Left lung (tissue), 4 donors: ENCODE measurements at regions not wholly inside any gene's neighbourhood (a gene's known extent, or its start where the extent isn't known, plus 50 kb on each side); places are given as distances from the start of the nearest gene placed in this dataset.

Experiments
- ATAC-seq: fragments of 200-7000 bp; cut with Tn5 transposase; one replicate; pipeline ENCODE4 v1.9.1; 2020; ENCODE audit warnings: moderate library complexity
- DNase-seq, 4 donors: peaks; one replicate each; pipeline ENCODE4 v3.0.0-alpha.2; 2013 to 2020
- H3K27ac ChIP-seq, 2 donors: fragments of 200-600 bp; sonication (generic) in 1 of 2; one replicate each; pipeline versions ENCODE4 v1.5.0 to v1.8.0; 2020 to 2021
- H3K27me3 ChIP-seq, 2 donors: fragments of 200-600 bp; sonication (generic) in 1 of 2; one replicate each; pipeline versions ENCODE4 v1.5.0 to v1.8.0; 2020 to 2021
- H3K36me3 ChIP-seq, 2 donors: fragments of 200-600 bp; sonication (generic) in 1 of 2; one replicate each; pipeline versions ENCODE4 v1.5.0 to v1.8.0; 2020 to 2021
- H3K4me1 ChIP-seq, 2 donors: fragments of 200-600 bp; one replicate each; pipeline ENCODE4 v1.8.0; 2021
- H3K4me3 ChIP-seq, 2 donors: fragments of 200-600 bp; sonication (generic) in 1 of 2; one replicate each; pipeline versions ENCODE4 v1.5.0 to v1.8.0; 2020 to 2021; ENCODE audit warnings: mild to moderate bottlenecking in 1 of 2
- H3K9me3 ChIP-seq, 2 donors: fragments of 200-600 bp; sonication (generic) in 1 of 2; one replicate each; pipeline versions ENCODE4 v1.5.0 to v1.8.0; 2020 to 2021
- intact Hi-C, 2 donors: fragments of 100-400 bp; cut with DNase I; formaldehyde crosslinking; loops; one replicate each; pipeline versions ENCODE4 v1.11.2 to v1.14.2; 2022
- TF ChIP-seq, protein P1 (sequence below), 2 donors: fragments of 200-600 bp; sonication (generic) in 1 of 2; IDR thresholded peaks; one replicate each; pipeline versions ENCODE4 v1.5.0 to v1.8.0; 2021; ENCODE audit warnings: antibody characterized with exemption in 2 of 2
- donor health status: DM: no; HTN: yes; CAD: no.
- donor health status: DM: no; HTN: no; CAD: no.

DNA sequence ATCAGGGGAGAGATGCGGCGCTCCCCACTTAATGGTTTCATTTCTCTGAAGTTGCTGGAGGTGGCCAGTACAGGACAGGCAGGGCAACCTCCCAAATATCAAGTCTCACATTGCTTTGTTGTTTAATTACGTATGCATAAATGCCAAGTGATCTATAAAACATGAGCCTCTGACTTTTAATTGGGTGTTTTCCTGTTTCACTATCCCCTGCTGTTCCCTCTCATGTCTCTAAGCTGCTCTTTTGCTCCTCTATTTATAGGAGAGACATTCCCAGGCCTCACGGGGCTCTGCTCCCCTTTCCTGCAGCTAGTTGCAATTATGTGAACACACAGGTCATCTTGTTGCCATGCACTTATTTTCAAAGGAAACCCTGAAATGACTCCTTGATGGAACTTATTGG, 1173.5 kb upstream of the GOT2 start:
- Histone ChIP-seq H3K4me3 (no peak overlapping the region), H3K27me3 (no peaks in the 10 kb centered on the region), H3K9me3 (no peaks in the 10 kb centered on the region), H3K27ac (no peak overlapping the region), H3K4me1 (no peaks in the 10 kb centered on the region), H3K36me3 (no peaks in the 10 kb centered on the region)
- TF ChIP-seq, protein P1, sequence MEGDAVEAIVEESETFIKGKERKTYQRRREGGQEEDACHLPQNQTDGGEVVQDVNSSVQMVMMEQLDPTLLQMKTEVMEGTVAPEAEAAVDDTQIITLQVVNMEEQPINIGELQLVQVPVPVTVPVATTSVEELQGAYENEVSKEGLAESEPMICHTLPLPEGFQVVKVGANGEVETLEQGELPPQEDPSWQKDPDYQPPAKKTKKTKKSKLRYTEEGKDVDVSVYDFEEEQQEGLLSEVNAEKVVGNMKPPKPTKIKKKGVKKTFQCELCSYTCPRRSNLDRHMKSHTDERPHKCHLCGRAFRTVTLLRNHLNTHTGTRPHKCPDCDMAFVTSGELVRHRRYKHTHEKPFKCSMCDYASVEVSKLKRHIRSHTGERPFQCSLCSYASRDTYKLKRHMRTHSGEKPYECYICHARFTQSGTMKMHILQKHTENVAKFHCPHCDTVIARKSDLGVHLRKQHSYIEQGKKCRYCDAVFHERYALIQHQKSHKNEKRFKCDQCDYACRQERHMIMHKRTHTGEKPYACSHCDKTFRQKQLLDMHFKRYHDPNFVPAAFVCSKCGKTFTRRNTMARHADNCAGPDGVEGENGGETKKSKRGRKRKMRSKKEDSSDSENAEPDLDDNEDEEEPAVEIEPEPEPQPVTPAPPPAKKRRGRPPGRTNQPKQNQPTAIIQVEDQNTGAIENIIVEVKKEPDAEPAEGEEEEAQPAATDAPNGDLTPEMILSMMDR (IDR thresholded peaks at IDR 0.05): no peak
- DNase-seq: no peak
- intact Hi-C loops: no loop called here
- no peak for ATAC-seq

DNA sequence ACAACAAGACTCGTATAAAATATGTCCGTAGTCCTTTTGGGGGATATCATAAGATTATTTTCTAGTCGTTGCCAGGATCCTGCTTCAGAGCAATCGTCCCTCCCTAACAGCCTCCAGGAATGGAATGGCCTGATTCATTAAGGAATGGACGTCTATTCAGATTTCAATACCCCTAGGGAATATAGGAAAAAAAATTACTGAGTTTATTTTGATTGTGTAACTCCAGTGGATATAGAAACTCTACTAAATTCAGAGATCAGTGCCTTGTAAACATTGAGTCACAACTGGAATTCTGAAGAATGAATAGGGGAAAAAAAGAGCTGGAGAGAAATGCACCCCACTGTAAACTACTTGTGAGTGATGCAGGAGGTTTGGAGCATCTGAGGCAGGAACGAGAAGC, 1171.5 kb upstream of the GOT2 start:
- H3K27ac ChIP-seq: no peak overlapping the region
- no peaks in the 10 kb centered on the region for H3K4me1 ChIP-seq
- TF ChIP-seq, protein P1 (IDR thresholded peaks at IDR 0.05): no peak
- no peaks in the 10 kb centered on the region for H3K27me3 ChIP-seq
- no peaks in the 10 kb centered on the region for H3K36me3 ChIP-seq
- DNase-seq (no peak), ATAC-seq (no peak)
- no peak overlapping the region for H3K4me3 ChIP-seq
- intact Hi-C loops: no loop called here
- H3K9me3 ChIP-seq: no peaks in the 10 kb centered on the region

DNA sequence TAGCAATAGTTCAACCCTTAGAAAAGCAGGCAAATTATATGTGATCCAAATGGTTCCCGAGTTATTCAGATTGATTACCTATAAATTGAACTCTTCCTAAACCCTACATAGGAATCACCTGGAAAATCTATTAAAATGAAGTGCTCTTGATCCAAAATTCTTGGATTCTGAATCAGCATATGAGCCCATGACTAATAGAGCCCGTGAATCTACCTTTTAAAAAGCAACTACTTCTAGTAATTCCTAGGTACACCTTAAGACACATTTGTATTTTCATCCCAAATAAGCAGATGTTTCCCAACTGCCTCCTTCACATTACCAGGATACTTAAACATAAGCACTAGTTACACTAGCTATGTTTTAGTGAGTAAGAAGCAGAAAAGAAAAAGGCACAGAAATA, 1171.0 kb upstream of the GOT2 start:
- DNase-seq (no peak), ATAC-seq (no peak)
- Histone ChIP-seq H3K27ac (no peak overlapping the region), H3K27me3 (no peaks in the 10 kb centered on the region), H3K4me1 (no peaks in the 10 kb centered on the region), H3K4me3 (no peak overlapping the region), H3K9me3 (no peaks in the 10 kb centered on the region), H3K36me3 (no peaks in the 10 kb centered on the region)
- TF ChIP-seq, protein P1 (IDR thresholded peaks at IDR 0.05): no peak
- intact Hi-C loops: no loop called here

GRCh38 chr16:59899940-59900339, 1165.8 kb upstream of the GOT2 start:
- no peaks in the 10 kb centered on the region for H3K36me3 ChIP-seq
- no peak for DNase-seq
- H3K4me3 ChIP-seq: no peak overlapping the region
- no peak for ATAC-seq
- H3K27me3 ChIP-seq: no peaks in the 10 kb centered on the region
- peaks cover 0 to 2% of the 10 kb centered on the region in 2 donors for H3K9me3 ChIP-seq
- TF ChIP-seq, protein P1 (IDR thresholded peaks at IDR 0.05): no peak
- intact Hi-C loops: no loop called here
- H3K4me1 ChIP-seq: no peaks in the 10 kb centered on the region
- no peak overlapping the region for H3K27ac ChIP-seq

DNA sequence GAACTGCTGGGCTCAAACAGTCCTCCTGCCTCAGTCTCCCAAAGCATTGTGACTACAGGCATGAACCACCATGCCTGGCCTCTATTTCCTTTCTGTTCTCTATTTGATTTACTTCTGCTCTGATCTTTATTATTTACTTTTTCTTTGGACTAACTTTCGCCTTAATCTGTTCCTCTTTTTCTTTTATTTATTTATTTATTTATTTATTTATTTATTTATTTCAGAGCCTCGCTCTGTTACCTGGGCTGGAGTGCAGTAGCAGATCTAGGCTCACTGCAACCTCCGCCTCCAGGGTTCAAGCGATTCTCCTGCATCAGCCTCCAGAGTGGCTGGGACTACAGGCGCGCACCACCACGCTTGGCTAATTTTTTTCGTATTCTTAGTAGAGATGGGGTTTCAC, 1158.3 kb upstream of the GOT2 start:
- Histone ChIP-seq H3K27ac (no peak overlapping the region), H3K27me3 (no peaks in the 10 kb centered on the region), H3K9me3 (peaks cover 0 to 24% of the 10 kb centered on the region in 2 donors), H3K4me3 (no peak overlapping the region), H3K36me3 (no peaks in the 10 kb centered on the region), H3K4me1 (no peaks in the 10 kb centered on the region)
- intact Hi-C loops: no loop called here
- DNase-seq (no peak), ATAC-seq (no peak)
- TF ChIP-seq, protein P1 (IDR thresholded peaks at IDR 0.05): no peak
